Thoracic aorta (tissue), 2 donors: ENCODE measurements at regions not wholly inside any gene's neighbourhood (a gene's known extent, or its start where the extent isn't known, plus 50 kb on each side); places are given as distances from the start of the nearest gene placed in this dataset.

Source experiments
- ATAC-seq: fragments of 150-250 bp; one replicate; pipeline ENCODE4 v1.8.0; 2017; ENCODE audit warnings: low read depth; ENCODE audit not compliant: insufficient number of reproducible peaks, low FRiP score
- DNase-seq: peaks from one replicate; pipeline ENCODE4 v3.0.0-alpha.2; 2020; ENCODE audit warnings: low spot score
- H3K27ac ChIP-seq, 2 donors: fragments of 200-600 bp; sonication (generic); 1 replicate in 1 of 2; 2 replicates in 1 of 2; pipeline ENCODE4 v1.5.1; 2016; ENCODE audit warnings: mild to moderate bottlenecking in 2 of 2, moderate library complexity in 2 of 2
- H3K27me3 ChIP-seq: fragments of 200-600 bp; sonication (generic); replicated peaks from 2 replicates; pipeline ENCODE4 v1.6.0; 2016; ENCODE audit warnings: mild to moderate bottlenecking; ENCODE audit not compliant: insufficient read depth
- H3K36me3 ChIP-seq: fragments of 200-600 bp; sonication (generic); one replicate; pipeline ENCODE4 v1.5.1; 2016
- H3K4me1 ChIP-seq, 2 donors: fragments of 200-600 bp; sonication (generic); 1 replicate in 1 of 2; 2 replicates in 1 of 2; pipeline versions ENCODE4 v1.5.1 to v1.6.0; 2016; ENCODE audit warnings: low read depth in 2 of 2, mild to moderate bottlenecking in 1 of 2; ENCODE audit not compliant: control insufficient read depth in 1 of 2
- H3K4me3 ChIP-seq: fragments of 200-600 bp; sonication (generic); 2 replicates; pipeline ENCODE4 v1.5.1; 2016; ENCODE audit warnings: mild to moderate bottlenecking
- H3K9me3 ChIP-seq: fragments of 200-600 bp; sonication (generic); 2 replicates; pipeline ENCODE4 v1.5.1; 2016
- CTCF ChIP-seq: fragments of 200-600 bp; sonication (generic); IDR thresholded peaks from one replicate; pipeline ENCODE4 v1.5.1; 2019; ENCODE audit warnings: antibody characterized with exemption

- no peak overlapping the region for H3K4me3 ChIP-seq
- H3K4me1 ChIP-seq, result peaks cover 8 to 40% of the 10 kb centered on the region in 2 donors
- no peak overlapping the region for H3K27ac ChIP-seq
- ATAC-seq (no peak), DNase-seq (no peak)
- no peaks in the 10 kb centered on the region for H3K36me3 ChIP-seq
- H3K27me3 ChIP-seq, result no peaks in the 10 kb centered on the region
- no peak for TF ChIP-seq CTCF
- H3K9me3 ChIP-seq, result no peaks in the 10 kb centered on the region
Measured at GRCh38 chr4:128556756-128557155, 252.7 kb upstream of the JADE1 start.

GRCh38 chr4:128553686-128554515 lies 255.6 kb upstream of the JADE1 start:
- Histone ChIP-seq H3K4me1 (peaks cover 8 to 22% of the 10 kb centered on the region in 2 donors), H3K9me3 (no peaks in the 10 kb centered on the region), H3K36me3 (no peaks in the 10 kb centered on the region), H3K4me3 (peak overlapping the region; percentile 91), H3K27me3 (no peaks in the 10 kb centered on the region), H3K27ac (peak overlapping the region; percentile 90 to 93)
- TF ChIP-seq CTCF, result no peak
- no peak for DNase-seq
- no peak for ATAC-seq

GRCh38 chr4:128552586-128552907 lies 257.0 kb upstream of the JADE1 start:
- Histone ChIP-seq H3K4me1 (peaks cover 8 to 19% of the 10 kb centered on the region in 2 donors), H3K27ac (peak overlapping the region; percentile 90 to 93), H3K9me3 (no peaks in the 10 kb centered on the region), H3K4me3 (peak overlapping the region; percentile 91), H3K36me3 (no peaks in the 10 kb centered on the region), H3K27me3 (no peaks in the 10 kb centered on the region)
- TF ChIP-seq CTCF, result no peak
- no peak for ATAC-seq
- DNase-seq, result no peak

- no peak overlapping the region for H3K27ac ChIP-seq
- H3K36me3 ChIP-seq, result no peaks in the 10 kb centered on the region
- no peaks in the 10 kb centered on the region for H3K9me3 ChIP-seq
- DNase-seq (no peak), ATAC-seq (no peak)
- no peak overlapping the region for H3K4me3 ChIP-seq
- no peaks in the 10 kb centered on the region for H3K27me3 ChIP-seq
- peaks cover 8 to 19% of the 10 kb centered on the region in 2 donors for H3K4me1 ChIP-seq
- no peak for TF ChIP-seq CTCF
Measured at GRCh38 chr4:128551280-128551679, 258.2 kb upstream of the JADE1 start.

- H3K4me3 ChIP-seq, result no peak overlapping the region
- DNase-seq (no peak), ATAC-seq (no peak)
- no peaks in the 10 kb centered on the region for H3K27me3 ChIP-seq
- TF ChIP-seq CTCF, result no peak
- no peaks in the 10 kb centered on the region for H3K36me3 ChIP-seq
- H3K4me1 ChIP-seq, result peaks cover 8 to 19% of the 10 kb centered on the region in 2 donors
- no peaks in the 10 kb centered on the region for H3K9me3 ChIP-seq
- H3K27ac ChIP-seq, result no peak overlapping the region
Measured at GRCh38 chr4:128550060-128550459, 259.4 kb upstream of the JADE1 start.
